ENCODE measurements at regions not wholly inside any gene's neighbourhood (a gene's known extent, or its start where the extent isn't known, plus 50 kb on each side); places are given as distances from the start of the nearest gene placed in this dataset.

DNA sequence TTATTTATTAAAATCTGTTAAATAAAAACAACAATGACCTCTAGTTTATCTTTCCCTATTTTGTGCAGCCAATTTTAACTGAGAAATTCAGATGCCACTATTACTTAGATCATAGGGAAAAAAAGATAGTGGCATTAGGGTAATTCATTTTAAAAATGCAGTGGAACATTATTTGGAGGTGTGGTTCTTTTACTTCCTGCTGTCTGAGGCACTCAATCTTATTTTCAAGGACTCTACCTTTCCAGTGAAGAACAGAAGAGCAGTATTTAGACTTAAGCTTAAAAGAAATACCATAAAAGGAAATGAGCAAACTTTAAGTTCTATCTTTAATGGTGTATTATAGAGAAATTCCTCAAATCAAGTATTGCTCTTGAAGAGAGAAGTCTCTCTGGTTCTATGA, 342.6 kb upstream of the KLF12 start:
- TF ChIP-seq POLR2A (IDR thresholded peaks at IDR 0.05), result no peak
- TF ChIP-seq, protein P1, sequence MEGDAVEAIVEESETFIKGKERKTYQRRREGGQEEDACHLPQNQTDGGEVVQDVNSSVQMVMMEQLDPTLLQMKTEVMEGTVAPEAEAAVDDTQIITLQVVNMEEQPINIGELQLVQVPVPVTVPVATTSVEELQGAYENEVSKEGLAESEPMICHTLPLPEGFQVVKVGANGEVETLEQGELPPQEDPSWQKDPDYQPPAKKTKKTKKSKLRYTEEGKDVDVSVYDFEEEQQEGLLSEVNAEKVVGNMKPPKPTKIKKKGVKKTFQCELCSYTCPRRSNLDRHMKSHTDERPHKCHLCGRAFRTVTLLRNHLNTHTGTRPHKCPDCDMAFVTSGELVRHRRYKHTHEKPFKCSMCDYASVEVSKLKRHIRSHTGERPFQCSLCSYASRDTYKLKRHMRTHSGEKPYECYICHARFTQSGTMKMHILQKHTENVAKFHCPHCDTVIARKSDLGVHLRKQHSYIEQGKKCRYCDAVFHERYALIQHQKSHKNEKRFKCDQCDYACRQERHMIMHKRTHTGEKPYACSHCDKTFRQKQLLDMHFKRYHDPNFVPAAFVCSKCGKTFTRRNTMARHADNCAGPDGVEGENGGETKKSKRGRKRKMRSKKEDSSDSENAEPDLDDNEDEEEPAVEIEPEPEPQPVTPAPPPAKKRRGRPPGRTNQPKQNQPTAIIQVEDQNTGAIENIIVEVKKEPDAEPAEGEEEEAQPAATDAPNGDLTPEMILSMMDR (IDR thresholded peaks at IDR 0.05), result no peak

Data from breast epithelium (tissue), 3 donors.